ENCODE measurements at regions not wholly inside any gene's neighbourhood (a gene's known extent, or its start where the extent isn't known, plus 50 kb on each side); places are given as distances from the start of the nearest gene placed in this dataset.

- TF ChIP-seq CTCF (conservative IDR thresholded peaks at IDR 0.05; ENCODE audit: low read depth, low read length) (no peak), SMC3 (IDR thresholded peaks at IDR 0.05; ENCODE audit: low read depth, low read length) (no peak), POLR2A (IDR thresholded peaks at IDR 0.05; ENCODE audit: low read depth, low read length) (no peak), USF2 (IDR thresholded peaks at IDR 0.05; ENCODE audit: low read depth, low read length) (no peak), MAFK (IDR thresholded peaks at IDR 0.05; ENCODE audit: low read depth, low read length) (no peak), CEBPB (IDR thresholded peaks at IDR 0.05; ENCODE audit: low read depth, low read length) (no peak), MAZ (IDR thresholded peaks at IDR 0.05; ENCODE audit: borderline replicate concordance, low read depth, low read length) (no peak), RFX5 (IDR thresholded peaks at IDR 0.05; ENCODE audit: low read depth, low read length) (no peak), MXI1 (IDR thresholded peaks at IDR 0.05; ENCODE audit: borderline replicate concordance, low read depth, low read length) (no peak), RAD21 (IDR thresholded peaks at IDR 0.05; ENCODE audit: low read length) (no peak), FOS (IDR thresholded peaks at IDR 0.05; ENCODE audit: low read depth, low read length) (no peak), ELK1 (IDR thresholded peaks at IDR 0.05; ENCODE audit: borderline replicate concordance, low read depth, low read length) (no peak), RCOR1 (IDR thresholded peaks at IDR 0.05; ENCODE audit: insufficient replicate concordance, low read length) (no peak), NFE2L2 (IDR thresholded peaks at IDR 0.05; ENCODE audit: low read depth, low read length) (no peak)
Measured at GRCh38 chr1:25122747-25123146, 109.6 kb downstream of the SYF2 start.

All from IMR-90 (cell line).